Activated CD8-positive, alpha-beta memory T cell treated with anti-CD3 and anti-CD28 coated beads for 48 hours (primary cell): ENCODE measurements at regions not wholly inside any gene's neighbourhood (a gene's known extent, or its start where the extent isn't known, plus 50 kb on each side); places are given as distances from the start of the nearest gene placed in this dataset.
"Not testable (repeated sequence)": the region's sequence is repeated elsewhere in the genome, so short reads cannot be mapped to it uniquely, and the experiment has no call there.

Source experiments
- DNase-seq, 3 experiments: peaks; one replicate each; pipeline ENCODE4 v3.0.0-alpha.2; 2020; ENCODE audit warnings: low read depth in 2 of 3, low spot score in 2 of 3

DNA sequence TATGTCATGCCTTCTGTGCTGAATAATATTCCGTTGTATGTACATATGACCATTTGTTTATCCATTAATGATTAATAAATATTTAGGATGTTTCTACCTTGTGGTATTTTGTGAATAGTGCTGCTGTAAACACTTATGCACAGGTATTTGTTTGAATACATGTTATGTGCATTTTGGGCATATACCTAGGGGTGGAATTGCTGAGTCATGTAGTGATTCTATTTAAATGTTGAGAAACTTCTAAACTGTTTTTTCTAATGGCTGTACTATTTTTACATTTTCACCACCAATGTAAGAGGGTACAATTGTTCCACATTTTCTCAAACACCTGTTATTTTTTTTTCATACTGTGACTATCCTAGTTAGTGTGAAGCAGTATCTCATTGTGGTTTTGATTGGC lies 1318.6 kb downstream of the TECRL start:
- no peak for DNase-seq

DNA sequence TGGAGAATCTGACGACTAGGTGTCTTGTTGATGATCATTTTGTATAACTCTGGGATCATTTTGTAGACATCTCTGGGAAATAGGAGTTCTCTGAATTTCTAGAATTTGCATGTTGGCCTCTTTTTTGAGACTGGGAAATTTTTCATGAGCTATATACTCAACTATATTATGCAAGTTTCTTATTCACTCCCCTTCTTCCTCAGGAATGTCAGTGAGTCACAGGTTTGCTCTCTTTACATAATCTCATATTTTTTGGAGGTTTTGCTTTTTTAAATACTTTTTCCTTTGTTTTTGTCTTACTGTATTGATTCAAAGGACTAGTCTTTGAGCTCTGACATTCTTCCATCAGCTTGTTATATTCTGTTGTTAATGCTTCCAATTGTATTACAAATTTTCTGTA lies 1324.2 kb downstream of the TECRL start:
- DNase-seq, result no peak

DNA sequence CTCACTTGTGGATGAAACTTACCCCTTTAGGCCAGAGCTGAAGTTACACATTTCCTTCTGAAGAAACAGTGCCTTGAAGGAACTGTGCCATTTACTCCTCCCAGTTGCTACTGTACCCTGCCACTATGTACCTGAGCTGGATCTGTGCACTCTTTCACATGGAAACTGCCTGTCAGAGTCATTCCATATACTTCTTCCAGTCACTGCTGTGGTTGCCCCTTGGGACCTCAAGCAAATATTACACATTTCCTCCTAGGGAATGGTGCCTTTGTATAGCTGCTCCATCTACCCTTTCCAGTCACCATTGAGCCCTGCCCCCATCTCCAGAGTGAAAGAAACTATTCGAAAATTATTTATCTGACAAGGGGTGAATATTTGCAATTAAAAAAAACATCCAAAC lies 1328.3 kb downstream of the TECRL start:
- no peak for DNase-seq

DNA sequence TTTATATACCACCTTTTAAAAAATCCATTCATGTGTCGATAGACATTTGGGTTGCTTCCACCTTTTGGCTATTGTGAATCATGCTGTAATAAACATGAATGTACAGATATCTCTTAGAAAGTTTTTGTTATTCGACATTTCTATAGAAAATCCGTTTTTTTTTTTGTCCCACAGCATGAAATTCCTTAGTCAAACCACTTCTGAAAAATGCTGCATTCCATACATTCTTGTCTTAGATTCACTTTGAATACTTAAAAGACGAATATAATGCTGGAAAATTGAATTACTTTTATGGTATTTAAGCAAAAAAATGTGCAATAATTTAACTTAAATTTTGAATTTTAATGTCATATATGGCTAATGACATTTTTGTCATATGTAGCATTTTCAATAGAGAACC lies 1345.5 kb downstream of the TECRL start:
- no peak for DNase-seq

DNA sequence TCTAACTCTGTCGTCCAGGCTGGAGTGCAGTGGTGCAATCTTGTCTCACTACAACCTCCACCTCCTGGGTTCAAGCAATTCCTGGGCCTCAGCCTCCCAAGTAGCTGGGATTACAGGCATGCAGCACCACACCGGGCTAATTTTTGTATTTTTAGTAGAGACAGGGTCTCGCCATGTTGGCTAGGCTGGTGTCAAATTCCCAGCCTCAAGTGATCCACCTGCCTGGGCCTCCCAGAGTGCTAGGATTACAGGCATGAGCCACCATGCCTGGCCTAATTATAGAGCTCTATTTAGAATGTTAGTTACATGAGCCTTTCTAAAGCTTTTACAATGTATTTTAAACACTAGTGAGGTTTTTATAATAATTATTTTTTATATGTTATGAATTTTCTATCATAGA lies 1346.4 kb downstream of the TECRL start:
- DNase-seq, result not testable (repeated sequence)

DNA sequence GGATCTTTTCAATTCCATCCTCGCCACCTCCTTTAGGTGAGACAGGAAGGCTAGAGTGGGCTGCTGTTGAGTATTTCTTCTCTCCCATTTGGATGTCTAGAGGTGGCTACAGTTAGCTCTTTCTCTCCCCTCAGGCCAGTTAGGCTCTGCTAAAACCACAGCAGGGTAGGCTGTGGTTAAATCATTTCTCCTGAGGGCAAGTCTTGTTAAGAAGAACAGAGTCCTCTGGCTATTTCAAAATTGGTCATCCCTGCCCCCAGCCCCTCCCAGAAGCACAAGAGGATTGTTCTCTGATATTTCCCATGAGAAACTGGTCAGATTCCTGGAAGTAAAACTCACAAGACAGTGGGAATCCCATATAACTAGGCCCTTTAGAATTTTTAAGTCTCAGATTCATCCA lies 1359.5 kb downstream of the TECRL start:
- DNase-seq, result no peak

DNA sequence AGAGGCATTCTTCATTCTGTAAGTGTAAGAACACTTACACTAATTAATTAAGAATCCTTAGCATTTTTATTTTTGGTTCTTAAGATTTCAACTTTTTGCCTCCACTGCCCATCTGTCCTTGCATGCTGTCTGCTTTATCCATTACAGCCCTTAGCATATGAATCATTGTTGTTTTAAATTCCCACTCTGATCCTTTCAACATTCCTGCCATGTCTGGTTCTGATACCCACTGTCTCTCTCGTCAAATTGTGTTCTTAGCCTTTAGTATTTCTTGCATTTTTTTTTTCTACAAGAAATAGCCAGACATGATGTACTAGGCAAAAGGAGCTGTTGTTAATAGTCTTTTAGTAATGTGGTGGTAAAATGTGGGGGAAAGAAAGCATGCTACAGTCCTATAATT lies 1360.0 kb downstream of the TECRL start:
- no peak for DNase-seq

DNA sequence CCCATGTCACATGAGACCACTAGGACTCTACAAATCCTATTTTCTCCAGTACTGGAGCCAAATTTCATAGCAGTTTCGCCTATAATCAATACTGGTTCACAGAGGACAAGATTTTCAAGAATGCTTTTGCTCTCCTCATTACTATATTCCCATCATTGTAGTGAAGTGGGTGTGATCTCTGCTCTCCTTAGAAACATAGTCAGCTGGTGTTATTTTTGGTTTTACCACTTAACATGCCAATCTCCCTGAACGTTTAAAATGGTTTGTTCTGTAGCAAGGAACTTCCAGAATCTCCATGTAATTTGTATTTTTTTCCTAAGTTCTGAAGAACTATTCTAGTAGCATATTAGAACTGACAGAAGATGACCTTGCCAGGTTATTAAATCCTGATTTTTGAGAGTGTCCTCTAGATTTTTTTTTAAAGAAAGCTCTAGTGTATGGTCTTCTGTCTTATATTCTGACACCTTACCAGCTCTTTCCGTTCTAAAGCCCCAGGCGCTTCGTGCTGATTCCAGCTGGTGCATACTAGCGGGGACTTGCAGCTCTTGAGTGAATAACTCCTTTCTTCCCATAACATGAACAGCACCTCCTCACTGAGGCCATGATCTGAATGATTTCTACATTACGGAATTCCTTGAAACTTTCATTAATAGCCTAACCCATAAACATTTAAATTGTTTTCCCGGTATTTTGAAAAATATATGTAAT lies 1372.9 kb downstream of the TECRL start:
- no peak for DNase-seq

DNA sequence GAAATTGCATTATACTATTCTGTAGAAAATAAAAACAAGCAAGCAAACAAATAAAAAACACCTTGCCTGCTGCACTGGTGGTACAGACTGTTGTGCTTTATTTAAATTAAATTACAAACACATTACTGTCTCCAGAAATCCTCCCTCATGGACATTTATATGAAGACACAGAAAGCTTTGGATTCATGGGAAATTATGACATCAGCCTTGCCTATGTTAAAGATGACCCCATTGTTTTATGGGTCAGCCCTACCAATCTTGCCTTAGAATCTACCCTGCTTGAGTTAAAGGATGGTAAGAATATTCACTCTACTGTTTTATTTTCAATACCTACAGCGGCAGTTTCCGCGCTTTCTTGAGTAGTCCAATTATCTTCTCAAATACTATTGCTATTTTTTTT lies 1379.9 kb downstream of the TECRL start:
- no peak for DNase-seq

DNA sequence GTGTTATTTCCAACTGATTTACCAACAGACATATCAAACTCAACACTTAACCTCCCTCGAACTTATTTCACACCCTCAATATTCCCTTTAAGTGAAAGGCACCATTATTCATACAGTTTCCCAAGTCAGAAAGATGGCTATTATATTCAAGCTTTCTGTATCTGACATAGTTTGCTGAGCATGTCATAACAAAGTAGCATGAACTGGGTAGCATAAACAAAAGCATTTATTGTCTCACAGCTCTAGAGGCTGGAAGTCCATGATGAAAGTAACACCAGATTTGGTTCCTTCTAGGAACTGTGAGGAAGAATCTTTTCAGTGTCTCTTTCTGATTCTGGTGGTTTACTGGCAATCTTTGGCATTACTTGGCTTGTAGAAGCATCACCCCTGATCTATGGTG lies 1388.6 kb downstream of the TECRL start:
- no peak for DNase-seq

DNA sequence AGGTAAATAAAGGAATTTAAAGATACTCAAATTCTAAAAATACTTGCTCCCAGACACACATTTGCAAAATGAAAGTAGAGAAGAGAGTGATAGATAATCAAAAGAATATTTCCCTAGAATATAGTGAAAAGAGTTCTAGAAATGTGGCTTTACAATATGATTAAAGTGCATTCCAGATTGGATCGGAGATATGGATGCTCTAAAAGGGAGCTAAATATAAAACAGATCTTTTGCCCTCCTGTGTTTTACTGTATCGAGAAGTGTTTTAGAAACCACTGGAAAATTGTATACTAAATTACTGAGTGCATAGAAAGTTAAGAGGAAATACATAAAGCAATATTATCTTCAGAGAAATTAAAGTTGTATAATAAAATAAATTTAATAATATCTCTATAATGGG lies 1392.0 kb downstream of the TECRL start:
- DNase-seq, result no peak

DNA sequence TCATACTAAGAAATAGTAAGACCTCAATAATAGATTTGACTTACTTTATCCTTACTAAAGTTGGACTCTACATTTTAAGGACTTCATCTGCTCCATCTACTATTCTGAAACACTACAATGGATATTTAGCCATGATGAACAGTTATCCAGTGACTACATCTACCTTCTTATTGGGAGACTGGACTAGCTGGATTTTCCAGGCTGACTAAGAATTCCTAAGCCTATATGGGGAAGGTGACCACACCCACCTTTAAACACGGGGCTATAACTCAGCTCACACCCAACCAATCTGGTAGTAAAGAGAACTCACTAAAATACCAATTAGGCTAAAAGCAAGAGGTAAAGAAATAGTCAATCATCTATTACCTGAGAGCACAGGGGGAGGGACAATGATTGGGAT lies 1438.4 kb downstream of the TECRL start:
- DNase-seq, result no peak

DNA sequence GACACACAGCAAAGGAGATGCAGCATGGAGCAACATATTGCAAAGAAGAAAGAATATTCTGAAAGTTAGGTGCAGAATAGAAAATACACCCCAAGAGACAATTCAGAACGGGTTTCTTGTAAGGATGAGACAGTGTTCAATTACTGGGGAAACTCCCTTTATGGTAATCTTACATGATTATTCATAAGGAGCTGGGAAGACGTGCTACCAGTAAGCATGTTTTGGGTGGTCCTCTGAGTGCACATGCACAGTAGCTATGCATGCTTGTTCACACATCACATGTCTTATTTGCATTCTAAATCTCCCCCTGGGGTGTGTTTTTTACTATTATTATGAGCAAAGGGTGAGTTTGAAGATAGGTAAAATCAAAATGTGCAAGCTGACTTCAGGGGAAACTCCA lies 1448.8 kb downstream of the TECRL start:
- no peak for DNase-seq

DNA sequence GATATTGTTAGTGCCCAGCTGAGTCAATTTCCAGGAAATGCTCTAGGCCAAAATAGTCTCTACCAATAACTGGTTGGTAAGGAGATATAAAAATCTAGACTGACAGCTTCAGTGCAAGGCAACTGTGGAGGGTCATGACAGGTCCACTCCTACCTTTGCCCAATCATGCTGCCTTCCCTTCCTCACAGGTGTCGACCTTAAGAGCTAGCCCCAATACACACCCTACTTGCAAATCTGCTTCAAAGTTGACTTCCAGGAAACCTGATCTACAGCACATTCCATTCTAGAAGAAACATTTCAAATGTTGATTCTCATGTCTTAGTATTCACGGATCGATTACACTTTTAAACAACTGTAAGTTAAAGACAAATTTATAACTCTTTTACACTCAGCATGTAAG lies 1455.5 kb downstream of the TECRL start:
- no peak for DNase-seq

DNA sequence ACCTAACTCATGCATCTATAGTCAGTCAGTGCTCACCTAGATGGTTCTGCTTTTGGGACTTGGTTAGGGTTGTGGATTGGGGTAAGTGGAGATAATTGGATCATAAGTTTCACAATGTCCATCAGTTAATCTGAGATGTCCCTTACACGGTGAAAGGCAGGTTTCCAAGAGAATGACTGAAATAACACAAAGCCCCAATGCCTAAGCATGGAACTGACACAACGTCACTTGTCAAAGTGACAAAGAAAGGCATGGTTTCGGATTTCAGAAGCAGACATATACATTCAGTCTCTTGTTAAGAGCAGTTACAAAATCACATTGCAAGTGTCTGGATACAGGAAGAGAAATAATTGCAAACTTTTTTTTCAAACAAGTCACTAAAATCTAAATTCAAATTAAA lies 1456.9 kb downstream of the TECRL start:
- no peak for DNase-seq

DNA sequence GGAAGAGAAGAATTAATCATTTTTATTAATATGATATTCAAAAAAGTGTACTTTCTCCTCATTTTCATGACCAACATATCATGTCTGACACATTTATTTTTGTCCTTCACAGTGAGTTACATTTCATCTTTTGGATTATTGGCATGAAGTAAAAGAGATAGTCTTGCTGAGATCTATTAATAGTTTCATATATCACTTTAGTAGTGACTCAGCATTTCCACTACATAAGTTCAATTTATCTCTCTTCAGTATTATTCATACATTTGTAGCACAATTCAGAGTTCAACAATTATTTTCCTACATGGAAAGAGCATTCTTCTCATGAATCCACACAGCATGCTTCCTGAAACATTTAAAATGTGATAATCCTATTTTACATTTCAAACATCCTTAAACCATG lies 1461.1 kb downstream of the TECRL start:
- DNase-seq, result no peak

DNA sequence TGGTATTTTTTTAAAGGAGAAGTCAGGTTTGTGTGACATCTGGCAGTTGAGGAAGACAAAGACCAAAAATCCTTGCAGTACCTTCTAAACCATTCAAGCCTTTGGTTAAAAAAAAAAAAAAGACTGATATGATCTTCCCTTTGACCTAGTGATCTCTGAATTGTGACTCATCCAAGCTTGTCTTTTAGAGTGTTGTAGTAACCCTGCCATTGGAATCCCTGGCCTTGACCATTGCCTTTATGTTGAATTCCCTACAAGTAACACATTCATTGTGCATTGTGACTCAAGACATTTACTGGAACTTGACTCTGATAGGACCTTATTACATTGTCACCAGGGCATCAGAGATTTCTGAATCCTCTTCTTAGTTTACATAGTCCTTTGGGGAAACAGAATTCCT lies 1469.0 kb downstream of the TECRL start:
- DNase-seq, result no peak

DNA sequence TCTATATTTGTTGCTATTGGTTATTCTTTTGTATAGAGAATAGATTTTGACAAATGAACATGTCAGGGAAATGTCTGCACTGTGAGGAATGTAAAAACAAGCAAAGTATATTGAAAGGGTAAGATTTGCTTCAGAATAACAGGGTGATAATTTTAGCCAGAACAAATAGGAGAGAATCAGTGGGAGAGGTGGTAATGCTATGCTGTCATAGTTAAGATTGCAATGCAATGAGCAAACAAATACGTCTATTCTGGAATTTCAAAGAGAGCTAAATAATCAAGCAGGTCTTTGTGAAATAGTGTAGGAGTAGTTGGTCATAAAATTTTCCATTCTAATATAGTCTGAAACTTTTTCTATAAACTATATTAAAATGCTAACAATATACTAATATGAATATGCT lies 1478.4 kb downstream of the TECRL start:
- DNase-seq, result no peak

DNA sequence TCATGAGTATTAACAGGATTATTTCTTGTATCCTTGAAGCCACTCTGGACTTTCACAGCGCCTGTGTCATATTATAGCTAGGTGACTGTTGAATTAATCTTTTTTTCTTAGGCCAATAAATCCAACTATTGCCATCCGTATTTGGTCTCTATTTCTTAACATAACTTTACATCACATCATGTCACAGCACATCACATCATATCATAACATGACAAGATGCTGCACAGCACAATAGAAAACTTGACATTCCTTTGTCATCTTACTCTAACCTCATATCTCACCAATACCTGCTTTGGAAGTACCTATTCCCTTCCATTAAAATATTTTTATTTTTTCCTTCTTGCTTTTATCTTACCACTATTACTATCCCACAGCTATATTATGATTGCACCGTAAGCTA lies 1480.8 kb downstream of the TECRL start:
- no peak for DNase-seq

DNA sequence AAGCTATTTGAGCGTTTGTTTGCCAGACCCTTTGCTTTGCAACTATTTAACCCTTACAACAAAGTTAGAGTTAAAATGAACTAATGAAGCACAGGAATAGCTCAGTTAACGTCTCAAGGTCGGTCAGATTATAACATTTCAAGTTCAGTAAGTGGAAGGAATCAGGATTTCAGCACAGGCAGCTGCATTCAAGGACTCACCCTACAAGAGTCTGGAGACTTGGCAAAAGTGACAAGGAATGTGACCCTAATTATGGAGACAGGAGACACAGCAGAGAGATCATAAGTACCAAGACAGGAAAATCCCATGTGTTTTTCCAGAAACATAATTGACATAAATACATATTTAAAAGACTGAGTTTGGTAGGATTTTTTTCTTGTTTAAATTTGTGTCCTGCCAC lies 1481.7 kb downstream of the TECRL start:
- no peak for DNase-seq

DNA sequence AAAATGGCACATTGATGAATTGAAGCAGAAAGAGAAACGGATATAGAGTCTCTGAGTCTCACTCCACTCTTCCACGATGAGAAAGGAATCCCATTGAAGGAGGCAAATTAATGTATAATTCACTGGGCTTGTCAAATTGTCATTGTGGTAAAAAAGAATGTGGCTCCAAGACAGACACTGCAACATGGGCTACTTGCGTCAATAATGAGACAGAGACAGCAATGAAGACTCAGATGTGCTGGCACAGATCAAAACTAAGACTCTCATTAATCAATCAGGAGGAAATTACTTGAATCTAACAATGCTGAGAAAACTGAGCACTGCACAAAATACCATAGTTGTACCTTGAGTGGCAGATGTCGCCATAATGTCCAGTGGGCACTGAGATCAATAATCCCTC lies 1485.5 kb downstream of the TECRL start:
- no peak for DNase-seq

DNA sequence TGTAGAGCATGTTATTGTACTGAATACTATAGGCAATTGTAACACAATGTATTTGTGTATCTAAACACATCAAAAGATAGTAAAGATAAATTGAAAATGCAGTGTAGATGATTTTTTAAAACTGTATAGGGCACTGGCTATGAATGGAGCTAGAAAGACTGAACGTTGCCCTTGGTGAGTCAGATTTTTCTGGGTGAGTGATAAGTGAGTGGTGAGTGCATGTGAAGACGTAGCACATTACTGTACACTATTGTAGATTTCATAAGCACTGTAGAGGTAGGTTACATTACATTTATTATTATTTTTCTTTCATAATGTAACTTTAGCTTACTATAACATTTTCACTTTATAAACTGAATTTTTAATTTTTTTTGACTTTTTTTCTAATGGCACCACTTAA lies 1491.6 kb downstream of the TECRL start:
- no peak for DNase-seq

DNA sequence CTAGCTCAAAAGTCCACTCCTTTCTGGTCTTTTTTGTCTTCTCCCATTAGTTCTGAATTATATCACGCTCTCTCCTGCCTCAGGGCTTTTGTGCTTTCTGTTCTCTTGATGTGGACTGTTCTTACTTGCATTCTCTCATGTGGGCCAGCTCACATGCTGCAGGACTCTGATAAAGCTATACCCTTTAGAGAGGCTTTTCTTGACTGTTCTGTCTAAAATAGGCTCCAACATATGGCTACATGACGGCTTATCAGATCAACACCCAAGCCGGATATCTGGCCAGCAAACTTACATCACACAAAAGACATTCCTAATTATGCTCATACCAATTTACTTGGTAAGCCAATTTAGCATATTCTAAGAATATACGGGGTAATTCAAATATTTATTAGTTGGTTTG lies 1494.5 kb downstream of the TECRL start:
- DNase-seq, result no peak

DNA sequence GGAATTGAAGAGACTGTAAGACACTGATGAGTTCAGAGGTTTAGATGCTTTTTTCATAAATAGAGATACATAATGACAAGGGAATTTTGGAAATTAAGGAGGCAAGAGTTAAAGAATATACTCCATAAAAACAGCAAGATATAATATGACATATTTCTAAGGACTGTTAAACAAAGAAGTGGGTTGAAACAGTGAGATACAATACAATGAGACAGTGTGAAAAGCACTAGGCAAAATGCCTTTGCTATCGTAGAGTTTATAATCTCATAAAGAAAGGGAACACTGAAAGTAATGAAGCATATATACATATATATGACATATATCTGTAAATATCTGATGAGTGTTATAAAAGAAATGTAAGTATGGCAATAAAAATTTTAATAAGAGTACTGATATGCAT lies 1496.2 kb downstream of the TECRL start:
- no peak for DNase-seq
